Eye (tissue), 1 donor: ENCODE measurements at regions not wholly inside any gene's neighbourhood (a gene's known extent, or its start where the extent isn't known, plus 50 kb on each side); places are given as distances from the start of the nearest gene placed in this dataset.

ENCODE experiments used
- DNase-seq: peaks from one replicate; pipeline ENCODE4 v3.0.0-alpha.2; 2015

GRCh38 chr11:87405843-87406242 is 368.1 kb downstream of the TMEM135 start:
- no peak for DNase-seq

- DNase-seq, result no peak
These were observed 367.6 kb downstream of the TMEM135 start for GRCh38 chr11:87405356-87405755.

- no peak for DNase-seq
These were observed 363.9 kb downstream of the TMEM135 start for GRCh38 chr11:87401653-87402052.

DNA sequence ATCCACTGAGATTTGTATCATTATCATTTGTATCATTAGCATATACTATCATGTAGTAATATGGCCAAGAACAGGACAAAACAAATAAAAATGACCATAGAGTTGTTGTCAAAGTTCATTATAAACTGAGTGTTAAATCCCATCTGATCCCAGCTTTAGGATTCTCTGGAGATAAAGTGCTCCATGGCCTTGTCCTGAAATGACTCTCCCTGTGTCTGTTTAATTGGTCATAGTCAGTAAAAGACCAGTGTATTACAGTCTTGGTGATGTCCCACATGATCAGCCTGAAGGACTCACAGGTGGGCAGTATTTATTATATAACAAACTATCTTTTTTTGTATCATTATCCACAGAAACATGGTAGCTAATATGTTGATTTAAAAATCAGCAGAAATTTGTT is 361.6 kb downstream of the TMEM135 start:
- DNase-seq, result no peak

DNA sequence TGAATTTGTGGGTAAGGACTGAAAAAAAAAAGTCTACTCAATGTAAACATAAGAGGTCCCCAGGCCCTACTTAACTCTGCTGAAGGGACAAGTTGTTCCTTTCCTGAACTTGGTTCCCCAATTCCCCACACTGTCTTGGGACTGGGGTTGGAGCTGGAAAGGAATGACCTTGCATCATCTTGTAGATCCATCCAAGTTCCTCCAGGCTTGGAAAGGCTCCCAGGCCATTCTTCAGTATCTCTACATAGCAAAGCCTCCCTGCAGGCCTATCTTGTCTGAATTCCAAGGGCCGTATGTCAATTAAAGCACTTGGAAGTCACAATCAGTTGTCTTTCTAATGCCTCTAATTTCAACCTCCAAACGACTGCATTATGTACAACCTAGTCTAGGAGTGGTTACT is 361.2 kb downstream of the TMEM135 start:
- DNase-seq, result no peak

- DNase-seq, result no peak
These were observed 359.5 kb downstream of the TMEM135 start for GRCh38 chr11:87397011-87397865.

DNA sequence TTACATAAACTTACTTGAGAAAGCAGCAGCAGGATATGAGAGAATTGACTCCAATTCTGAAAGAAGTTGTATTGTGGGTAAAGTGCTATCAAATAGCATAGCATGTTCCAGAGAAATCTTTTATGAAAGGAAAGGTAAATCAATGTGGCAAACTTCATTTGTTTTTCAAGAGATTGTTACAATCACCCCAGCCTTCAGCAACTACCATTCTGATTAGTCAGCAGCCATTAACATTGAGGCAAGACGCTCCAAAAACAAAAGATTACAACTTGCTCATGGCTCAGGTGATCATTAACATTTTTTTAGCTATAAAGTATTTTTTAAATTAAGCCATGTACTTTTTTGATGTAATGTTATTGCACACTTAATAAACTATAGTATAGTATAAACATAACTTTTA is 357.2 kb downstream of the TMEM135 start:
- DNase-seq, result no peak

DNA sequence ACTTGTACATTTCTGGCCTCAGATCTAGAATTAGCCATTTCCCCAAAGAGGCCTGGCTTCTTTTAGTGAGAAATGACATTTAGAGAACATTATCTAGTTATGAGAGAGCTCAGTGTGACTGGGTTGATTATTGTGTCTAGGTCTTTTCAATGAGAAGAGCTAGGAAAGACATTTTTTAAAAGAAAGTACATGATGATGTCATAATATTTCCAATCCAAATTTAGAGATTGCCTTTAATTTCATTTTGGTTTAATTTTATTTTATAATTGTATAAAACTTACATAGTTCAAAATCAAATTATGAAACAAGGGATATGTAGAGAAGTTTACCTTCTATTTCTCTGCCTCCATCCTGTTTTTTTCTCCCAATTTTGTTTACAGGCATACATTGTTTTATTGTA is 354.9 kb downstream of the TMEM135 start:
- DNase-seq, result no peak

- peak; percentile 35 for DNase-seq
These were observed 353.8 kb downstream of the TMEM135 start for GRCh38 chr11:87391496-87391895.

DNA sequence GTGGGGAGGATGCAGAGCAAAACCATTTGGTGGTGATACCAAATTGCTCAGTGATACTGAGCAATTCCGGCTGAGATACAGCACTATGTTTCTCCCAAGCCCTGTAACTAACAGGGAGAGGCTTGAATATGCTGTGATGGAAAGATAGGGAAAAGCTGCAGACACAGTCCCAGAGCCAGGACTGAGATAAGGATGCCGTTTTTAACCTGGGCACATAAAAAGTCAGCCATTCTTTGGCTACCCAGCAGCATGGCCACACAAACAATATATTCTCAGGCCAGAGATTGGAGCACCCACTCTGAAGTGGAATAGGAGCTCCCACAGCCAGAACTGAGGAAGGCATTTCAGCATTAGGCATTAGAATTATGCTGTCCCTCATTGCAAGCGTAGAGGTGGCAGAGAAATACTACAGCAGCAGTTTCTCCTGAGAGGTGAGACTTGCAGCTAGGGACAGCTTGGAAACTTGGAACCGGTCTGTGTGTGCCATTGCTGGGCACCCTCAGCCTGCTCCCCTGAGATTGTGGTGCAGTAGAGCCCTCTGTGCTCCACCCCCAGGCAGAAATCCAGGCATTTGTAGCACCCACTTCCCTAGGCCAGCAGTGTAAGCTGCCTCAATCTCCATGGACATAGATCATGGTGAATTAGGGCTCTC is 346.5 kb downstream of the TMEM135 start:
- no peak for DNase-seq

- no peak for DNase-seq
These were observed 336.5 kb downstream of the TMEM135 start for GRCh38 chr11:87374038-87374807.
